ENCODE measurements at regions not wholly inside any gene's neighbourhood (a gene's known extent, or its start where the extent isn't known, plus 50 kb on each side); places are given as distances from the start of the nearest gene placed in this dataset.

- CTCF ChIA-PET, result no interaction called here
- Histone ChIP-seq H3K36me3 (ENCODE audit: low read depth) (no peaks in the 10 kb centered on the region), H4K20me1 (ENCODE audit: insufficient read depth) (no peaks in the 10 kb centered on the region), H3K9me2 (ENCODE audit: insufficient read depth) (no peaks in the 10 kb centered on the region), H3K4me2 (no peak overlapping the region), H3F3A (ENCODE audit: insufficient read depth, low read depth) (no peaks in the 10 kb centered on the region), H3K79me2 (ENCODE audit: low read depth) (no peaks in the 10 kb centered on the region), H3K4me3 (no peak overlapping the region), H2AFZ (no peak overlapping the region), H3K27ac (no peak overlapping the region), H3K9me3 (ENCODE audit: insufficient read depth, low read depth) (no peaks in the 10 kb centered on the region), H3K4me1 (replicated peaks; ENCODE audit: insufficient read depth) (no peaks in the 10 kb centered on the region), H3K27me3 (ENCODE audit: insufficient read depth, low read depth) (no peaks in the 10 kb centered on the region)
- BruUV-seq (replicated peaks), result no TSS peak
- POLR2A ChIA-PET (ENCODE audit: unreplicated experiment), result no interaction called here
- DNase-seq, result no peak
- intact Hi-C loops (cut with micrococcal nuclease; ENCODE audit: unreplicated experiment), result no loop called here
- TF ChIP-seq CTCF (conservative IDR thresholded peaks at IDR 0.05) (no peak), EZH2 (IDR thresholded peaks at IDR 0.05; ENCODE audit: low read depth) (no peak)
Observed at GRCh38 chrX:28229217-28229616, 248.0 kb upstream of the DCAF8L1 start.

GRCh38 chrX:28225513-28225912, 244.3 kb upstream of the DCAF8L1 start:
- BruUV-seq (replicated peaks), result no TSS peak

DNA sequence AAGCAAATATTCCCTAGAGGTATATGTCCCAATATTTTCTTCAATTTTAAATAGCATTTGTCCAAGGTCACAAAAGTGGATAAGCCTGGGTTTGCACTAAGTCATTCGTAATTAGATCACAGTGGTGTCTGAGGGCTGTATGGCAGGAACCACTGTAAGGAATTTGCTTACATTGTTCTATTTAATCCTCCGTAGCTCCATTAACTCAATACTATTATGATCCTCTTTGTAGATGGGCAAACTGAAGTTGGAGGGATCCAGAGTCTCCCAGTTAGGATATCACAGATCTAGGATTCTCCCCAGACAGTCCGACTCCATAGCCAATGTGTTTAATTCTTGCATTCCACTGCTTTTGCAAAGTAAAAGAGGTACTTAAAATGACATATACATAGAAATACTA, 242.7 kb upstream of the DCAF8L1 start:
- no peak overlapping the region for H3K4me2 ChIP-seq
- no peaks in the 10 kb centered on the region for H3K4me1 ChIP-seq (replicated peaks; ENCODE audit: insufficient read depth)
- H3K36me3 ChIP-seq (ENCODE audit: low read depth), result no peaks in the 10 kb centered on the region
- no peaks in the 10 kb centered on the region for H3K9me3 ChIP-seq (ENCODE audit: insufficient read depth, low read depth)
- intact Hi-C loops (cut with micrococcal nuclease; ENCODE audit: unreplicated experiment), result no loop called here
- no peak overlapping the region for H3K27ac ChIP-seq
- H3K27me3 ChIP-seq (ENCODE audit: insufficient read depth, low read depth), result no peaks in the 10 kb centered on the region
- no peak overlapping the region for H2AFZ ChIP-seq
- ChIA-PET CTCF (no interaction called here), POLR2A (ENCODE audit: unreplicated experiment) (no interaction called here)
- H3F3A ChIP-seq (ENCODE audit: insufficient read depth, low read depth), result no peaks in the 10 kb centered on the region
- H3K4me3 ChIP-seq, result no peak overlapping the region
- no TSS peak for BruUV-seq (replicated peaks)
- no peaks in the 10 kb centered on the region for H4K20me1 ChIP-seq (ENCODE audit: insufficient read depth)
- TF ChIP-seq EZH2 (IDR thresholded peaks at IDR 0.05; ENCODE audit: low read depth) (no peak), CTCF (conservative IDR thresholded peaks at IDR 0.05) (no peak)
- no peaks in the 10 kb centered on the region for H3K79me2 ChIP-seq (ENCODE audit: low read depth)
- H3K9me2 ChIP-seq (ENCODE audit: insufficient read depth), result no peaks in the 10 kb centered on the region
- DNase-seq, result no peak

More at GRCh38 chrX:28225513-28225912, 244.3 kb upstream of the DCAF8L1 start:
- H3K27ac ChIP-seq, result no peak overlapping the region
- no peaks in the 10 kb centered on the region for H3F3A ChIP-seq (ENCODE audit: insufficient read depth, low read depth)
- CTCF ChIA-PET, result no interaction called here
- no peaks in the 10 kb centered on the region for H3K9me2 ChIP-seq (ENCODE audit: insufficient read depth)
- no peaks in the 10 kb centered on the region for H3K9me3 ChIP-seq (ENCODE audit: insufficient read depth, low read depth)
- no peak overlapping the region for H3K4me3 ChIP-seq
- no peaks in the 10 kb centered on the region for H3K36me3 ChIP-seq (ENCODE audit: low read depth)
- no peaks in the 10 kb centered on the region for H4K20me1 ChIP-seq (ENCODE audit: insufficient read depth)
- no peaks in the 10 kb centered on the region for H3K79me2 ChIP-seq (ENCODE audit: low read depth)
- H3K27me3 ChIP-seq (ENCODE audit: insufficient read depth, low read depth), result no peaks in the 10 kb centered on the region
- no peak for DNase-seq
- H2AFZ ChIP-seq, result no peak overlapping the region
- TF ChIP-seq CTCF (conservative IDR thresholded peaks at IDR 0.05) (no peak), EZH2 (IDR thresholded peaks at IDR 0.05; ENCODE audit: low read depth) (no peak)
- no peak overlapping the region for H3K4me2 ChIP-seq
- intact Hi-C loops (cut with micrococcal nuclease; ENCODE audit: unreplicated experiment), result no loop called here
- no peaks in the 10 kb centered on the region for H3K4me1 ChIP-seq (replicated peaks; ENCODE audit: insufficient read depth)
- POLR2A ChIA-PET (ENCODE audit: unreplicated experiment), result no interaction called here

Data from PC-9 (cell line).